ENCODE measurements at regions not wholly inside any gene's neighbourhood (a gene's known extent, or its start where the extent isn't known, plus 50 kb on each side); places are given as distances from the start of the nearest gene placed in this dataset.

GRCh38 chr16:47984669-47985068 is 171.1 kb downstream of the ABCC12 start:
- Mint-ChIP-seq H3K4me1 (no peaks in the 10 kb centered on the region), H3K36me3 (no peaks in the 10 kb centered on the region), H3K27me3 (peaks cover 23% of the 10 kb centered on the region), H3K9me3 (peaks cover 0 to 2% (median 0%) of the 10 kb centered on the region in 7 donors), H3K27ac (no peak overlapping the region), H3K4me3 (no peak overlapping the region)
- Histone ChIP-seq H3K4me3 (ENCODE audit: low read depth, low read length) (no peak overlapping the region), H3K27me3 (ENCODE audit: control insufficient read depth, insufficient read depth, low read length) (no peaks in the 10 kb centered on the region), H3K9me3 (ENCODE audit: control insufficient read depth in 2 of 2, low read length in 2 of 2) (no peaks in the 10 kb centered on the region), H3K4me1 (ENCODE audit: control insufficient read depth, insufficient read depth, low read length, poor library complexity, severe bottlenecking) (no peaks in the 10 kb centered on the region), H3K27ac (ENCODE audit: insufficient read depth, low read length, poor library complexity, severe bottlenecking) (no peak overlapping the region), H3K36me3 (ENCODE audit: control insufficient read depth, insufficient read depth, low read length) (no peaks in the 10 kb centered on the region)
- ATAC-seq (ENCODE audit: low read depth in 2 of 2) = no peak
- DNase-seq = no peak

- Mint-ChIP-seq H3K36me3 (no peaks in the 10 kb centered on the region), H3K4me1 (no peaks in the 10 kb centered on the region), H3K9me3 (peaks cover 0 to 2% (median 0%) of the 10 kb centered on the region in 7 donors), H3K27me3 (peaks cover 18% of the 10 kb centered on the region), H3K4me3 (no peak overlapping the region), H3K27ac (no peak overlapping the region)
- ATAC-seq (ENCODE audit: low read depth in 2 of 2) (no peak), DNase-seq (no peak)
- H3K36me3 ChIP-seq (ENCODE audit: control insufficient read depth, insufficient read depth, low read length) = no peaks in the 10 kb centered on the region
- H3K4me1 ChIP-seq (ENCODE audit: control insufficient read depth, insufficient read depth, low read length, poor library complexity, severe bottlenecking) = no peaks in the 10 kb centered on the region
- H3K4me3 ChIP-seq (ENCODE audit: low read depth, low read length) = no peak overlapping the region
- H3K27me3 ChIP-seq (ENCODE audit: control insufficient read depth, insufficient read depth, low read length) = no peaks in the 10 kb centered on the region
- H3K27ac ChIP-seq (ENCODE audit: insufficient read depth, low read length, poor library complexity, severe bottlenecking) = no peak overlapping the region
- no peaks in the 10 kb centered on the region for H3K9me3 ChIP-seq (ENCODE audit: control insufficient read depth in 2 of 2, low read length in 2 of 2)
Measured at GRCh38 chr16:47983999-47984580, 171.7 kb downstream of the ABCC12 start.

- Histone ChIP-seq H3K27ac (ENCODE audit: insufficient read depth, low read length, poor library complexity, severe bottlenecking) (no peak overlapping the region), H3K9me3 (ENCODE audit: control insufficient read depth in 2 of 2, low read length in 2 of 2) (no peaks in the 10 kb centered on the region), H3K4me1 (ENCODE audit: control insufficient read depth, insufficient read depth, low read length, poor library complexity, severe bottlenecking) (no peaks in the 10 kb centered on the region), H3K4me3 (ENCODE audit: low read depth, low read length) (no peak overlapping the region), H3K36me3 (ENCODE audit: control insufficient read depth, insufficient read depth, low read length) (no peaks in the 10 kb centered on the region), H3K27me3 (ENCODE audit: control insufficient read depth, insufficient read depth, low read length) (no peaks in the 10 kb centered on the region)
- Mint-ChIP-seq H3K27me3 (peaks cover 15% of the 10 kb centered on the region), H3K27ac (no peak overlapping the region), H3K36me3 (no peaks in the 10 kb centered on the region), H3K4me1 (no peaks in the 10 kb centered on the region), H3K4me3 (no peak overlapping the region), H3K9me3 (no peaks in the 10 kb centered on the region)
- ATAC-seq (ENCODE audit: low read depth in 2 of 2) = no peak
- DNase-seq = no peak
Measured at GRCh38 chr16:47980212-47980611, 175.6 kb downstream of the ABCC12 start.

- DNase-seq = no peak
- Histone ChIP-seq H3K4me1 (ENCODE audit: control insufficient read depth, insufficient read depth, low read length, poor library complexity, severe bottlenecking) (no peaks in the 10 kb centered on the region), H3K4me3 (ENCODE audit: low read depth, low read length) (no peak overlapping the region), H3K9me3 (ENCODE audit: control insufficient read depth in 2 of 2, low read length in 2 of 2) (no peaks in the 10 kb centered on the region), H3K27ac (ENCODE audit: insufficient read depth, low read length, poor library complexity, severe bottlenecking) (no peak overlapping the region), H3K36me3 (ENCODE audit: control insufficient read depth, insufficient read depth, low read length) (no peaks in the 10 kb centered on the region), H3K27me3 (ENCODE audit: control insufficient read depth, insufficient read depth, low read length) (no peaks in the 10 kb centered on the region)
- H3K27me3 Mint-ChIP-seq = peaks cover 12% of the 10 kb centered on the region
- no peak for ATAC-seq (ENCODE audit: low read depth in 2 of 2)
- H3K4me3 Mint-ChIP-seq = no peak overlapping the region
- H3K9me3 Mint-ChIP-seq = no peaks in the 10 kb centered on the region
- no peaks in the 10 kb centered on the region for H3K36me3 Mint-ChIP-seq
- H3K4me1 Mint-ChIP-seq = no peaks in the 10 kb centered on the region
- H3K27ac Mint-ChIP-seq = no peak overlapping the region
Measured at GRCh38 chr16:47979616-47980182, 176.1 kb downstream of the ABCC12 start.

GRCh38 chr16:47979164-47979520 is 176.7 kb downstream of the ABCC12 start:
- H3K27me3 ChIP-seq (ENCODE audit: control insufficient read depth, insufficient read depth, low read length) = no peaks in the 10 kb centered on the region
- H3K4me1 ChIP-seq (ENCODE audit: control insufficient read depth, insufficient read depth, low read length, poor library complexity, severe bottlenecking) = no peaks in the 10 kb centered on the region
- H3K4me3 ChIP-seq (ENCODE audit: low read depth, low read length) = no peak overlapping the region
- H3K9me3 ChIP-seq (ENCODE audit: control insufficient read depth in 2 of 2, low read length in 2 of 2) = no peaks in the 10 kb centered on the region
- Mint-ChIP-seq H3K27ac (no peak overlapping the region), H3K4me3 (no peak overlapping the region), H3K4me1 (no peaks in the 10 kb centered on the region), H3K36me3 (no peaks in the 10 kb centered on the region), H3K9me3 (no peaks in the 10 kb centered on the region), H3K27me3 (peaks cover 9% of the 10 kb centered on the region)
- ATAC-seq (ENCODE audit: low read depth in 2 of 2) (no peak), DNase-seq (no peak)
- H3K27ac ChIP-seq (ENCODE audit: insufficient read depth, low read length, poor library complexity, severe bottlenecking) = no peak overlapping the region
- H3K36me3 ChIP-seq (ENCODE audit: control insufficient read depth, insufficient read depth, low read length) = no peaks in the 10 kb centered on the region

- Mint-ChIP-seq H3K9me3 (peaks cover 0 to 1% (median 0%) of the 10 kb centered on the region in 7 donors), H3K27ac (no peak overlapping the region), H3K27me3 (peaks cover 5% of the 10 kb centered on the region), H3K4me3 (no peak overlapping the region), H3K4me1 (no peaks in the 10 kb centered on the region), H3K36me3 (no peaks in the 10 kb centered on the region)
- H3K27ac ChIP-seq (ENCODE audit: insufficient read depth, low read length, poor library complexity, severe bottlenecking) = no peak overlapping the region
- no peaks in the 10 kb centered on the region for H3K27me3 ChIP-seq (ENCODE audit: control insufficient read depth, insufficient read depth, low read length)
- H3K36me3 ChIP-seq (ENCODE audit: control insufficient read depth, insufficient read depth, low read length) = no peaks in the 10 kb centered on the region
- DNase-seq = no peak
- no peaks in the 10 kb centered on the region for H3K4me1 ChIP-seq (ENCODE audit: control insufficient read depth, insufficient read depth, low read length, poor library complexity, severe bottlenecking)
- no peak for ATAC-seq (ENCODE audit: low read depth in 2 of 2)
- no peak overlapping the region for H3K4me3 ChIP-seq (ENCODE audit: low read depth, low read length)
- no peaks in the 10 kb centered on the region for H3K9me3 ChIP-seq (ENCODE audit: control insufficient read depth in 2 of 2, low read length in 2 of 2)
Measured at GRCh38 chr16:47978491-47979163, 177.2 kb downstream of the ABCC12 start.

- Histone ChIP-seq H3K4me3 (ENCODE audit: low read depth, low read length) (no peak overlapping the region), H3K36me3 (ENCODE audit: control insufficient read depth, insufficient read depth, low read length) (no peaks in the 10 kb centered on the region), H3K27ac (ENCODE audit: insufficient read depth, low read length, poor library complexity, severe bottlenecking) (no peak overlapping the region), H3K27me3 (ENCODE audit: control insufficient read depth, insufficient read depth, low read length) (no peaks in the 10 kb centered on the region), H3K4me1 (ENCODE audit: control insufficient read depth, insufficient read depth, low read length, poor library complexity, severe bottlenecking) (no peaks in the 10 kb centered on the region), H3K9me3 (ENCODE audit: control insufficient read depth in 2 of 2, low read length in 2 of 2) (no peaks in the 10 kb centered on the region)
- H3K4me3 Mint-ChIP-seq = no peak overlapping the region
- peaks cover 5% of the 10 kb centered on the region for H3K27me3 Mint-ChIP-seq
- H3K9me3 Mint-ChIP-seq = peaks cover 0 to 1% (median 0%) of the 10 kb centered on the region in 7 donors
- H3K4me1 Mint-ChIP-seq = no peaks in the 10 kb centered on the region
- no peak overlapping the region for H3K27ac Mint-ChIP-seq
- no peaks in the 10 kb centered on the region for H3K36me3 Mint-ChIP-seq
- ATAC-seq (ENCODE audit: low read depth in 2 of 2) (no peak), DNase-seq (no peak)
Measured at GRCh38 chr16:47977802-47978201, 178.0 kb downstream of the ABCC12 start.
